HG03342 (cell line): ENCODE measurements at regions not wholly inside any gene's neighbourhood (a gene's known extent, or its start where the extent isn't known, plus 50 kb on each side); places are given as distances from the start of the nearest gene placed in this dataset.

ENCODE experiments used
- ATAC-seq: cut with Tn5 transposase; IDR thresholded peaks from one replicate; pipeline ENCODE4 v1.9.1; 2021; ENCODE audit warnings: mild to moderate bottlenecking, moderate library complexity; ENCODE audit not compliant: unreplicated experiment

DNA sequence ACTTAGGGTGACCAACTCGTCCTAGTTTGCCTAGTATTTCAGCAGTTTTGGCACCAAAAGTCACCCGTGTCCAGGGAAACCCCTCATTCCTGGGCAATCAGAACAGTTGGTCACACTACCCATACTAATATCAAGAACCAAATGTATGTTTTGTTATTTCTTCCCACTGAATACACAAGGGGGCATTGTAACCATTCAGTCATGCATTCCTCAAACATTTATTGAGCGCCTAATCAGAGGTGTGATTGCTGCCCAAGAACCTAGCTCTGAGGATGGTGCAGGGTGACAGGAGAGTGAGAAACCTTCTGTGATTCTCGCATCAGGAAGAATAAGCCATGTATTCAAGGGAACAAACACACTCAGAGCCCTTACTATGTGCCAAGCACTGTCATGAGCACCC, 69.8 kb upstream of the RAI2 start:
- ATAC-seq = no peak

DNA sequence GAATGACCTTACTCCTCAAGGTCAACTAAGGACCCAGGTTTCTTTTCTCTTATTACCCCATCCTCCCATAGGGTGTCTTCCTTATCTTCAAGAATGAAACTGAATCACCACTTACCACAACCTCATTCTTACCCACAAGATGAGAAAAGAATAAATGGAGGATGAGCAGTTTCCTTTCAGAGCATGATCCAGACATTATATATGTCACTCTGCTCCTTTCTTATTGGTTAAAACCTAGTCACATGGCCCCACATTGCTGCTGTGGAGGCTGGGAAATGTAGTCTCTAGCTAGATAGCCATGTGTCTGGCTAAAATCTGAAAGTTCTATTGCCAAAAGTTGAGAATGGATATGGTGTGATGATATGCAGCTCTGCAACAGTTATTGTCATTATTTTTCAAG, 62.4 kb upstream of the RAI2 start:
- ATAC-seq = no peak

- no peak for ATAC-seq
These were observed 61.2 kb upstream of the RAI2 start for GRCh38 chrX:17922303-17922702.

DNA sequence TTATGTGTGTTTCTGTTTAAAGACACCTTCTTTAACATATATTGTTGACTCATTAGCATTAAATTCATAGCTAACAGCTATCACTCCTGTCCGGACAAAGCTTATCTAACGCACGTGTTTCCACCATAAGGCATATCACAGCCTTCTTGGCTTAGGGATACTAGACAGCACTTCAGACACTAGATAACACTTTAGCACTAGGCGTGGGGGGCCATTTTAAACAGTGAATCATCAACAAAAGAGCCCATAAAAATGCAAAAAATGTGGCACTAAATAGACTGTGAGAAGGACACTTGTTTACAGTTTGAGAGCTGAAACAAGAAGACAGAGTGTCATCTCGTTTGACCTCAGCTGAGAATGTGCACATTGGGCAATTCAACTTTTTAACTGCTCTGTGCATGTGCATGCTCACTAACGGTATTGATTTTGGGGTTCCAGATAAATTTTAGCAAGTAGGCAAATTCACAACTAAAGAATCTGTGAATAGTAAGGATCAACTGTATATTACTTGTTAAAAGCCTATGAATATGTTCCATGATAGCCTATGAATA, 58.9 kb upstream of the RAI2 start:
- ATAC-seq = no peak

GRCh38 chrX:17917945-17918577, 57.0 kb upstream of the RAI2 start:
- ATAC-seq = no peak

DNA sequence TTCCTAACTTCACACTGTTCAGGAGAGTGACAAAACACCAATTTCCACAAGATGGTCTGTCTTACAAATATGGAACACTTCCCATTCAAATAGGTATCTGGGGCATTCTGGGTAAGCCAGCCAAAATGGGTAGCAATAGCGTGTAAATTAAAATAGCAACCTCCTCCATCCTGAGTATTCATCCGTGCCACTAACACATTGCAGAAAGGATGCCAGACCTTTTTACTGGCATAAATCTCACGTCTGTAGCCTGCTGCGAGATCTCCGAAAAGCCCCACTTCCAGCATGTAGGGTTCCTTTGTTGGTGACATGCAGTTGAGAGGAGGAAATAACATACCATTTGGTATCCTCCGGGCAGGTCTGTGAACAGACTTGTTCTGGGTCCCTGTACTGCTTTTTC, 52.7 kb upstream of the RAI2 start:
- no peak for ATAC-seq
